ENCODE measurements at regions not wholly inside any gene's neighbourhood (a gene's known extent, or its start where the extent isn't known, plus 50 kb on each side); places are given as distances from the start of the nearest gene placed in this dataset.

GRCh38 chr7:114095885-114096284 is 177.1 kb upstream of the PPP1R3A start:
- Histone ChIP-seq H3K36me3 (ENCODE audit: control insufficient read depth in 1 of 2, insufficient read depth in 2 of 2, low read length in 2 of 2) (no peaks in the 10 kb centered on the region), H3K4me1 (ENCODE audit: control insufficient read depth in 1 of 2, insufficient read depth in 2 of 2, low read length in 2 of 2) (no peaks in the 10 kb centered on the region), H3K9ac (ENCODE audit: low read length) (no peak overlapping the region), H3K79me2 (ENCODE audit: insufficient read depth, low read length) (no peaks in the 10 kb centered on the region), H3K9me2 (ENCODE audit: insufficient read depth) (no peaks in the 10 kb centered on the region), H3K27me3 (ENCODE audit: insufficient read depth, low read length) (no peaks in the 10 kb centered on the region), H3K4me2 (ENCODE audit: low read length) (no peak overlapping the region), H3K9me3 (ENCODE audit: control insufficient read depth in 1 of 2, insufficient read depth in 1 of 2, low read depth in 1 of 2, low read length in 2 of 2) (no peaks in the 10 kb centered on the region), H3K4me3 (replicated peaks in 1 of 2; ENCODE audit: low read depth in 1 of 2, low read length in 2 of 2) (no peak overlapping the region), H3K27ac (ENCODE audit: low read depth, low read length) (no peak overlapping the region), H4K20me1 (ENCODE audit: insufficient read depth) (no peaks in the 10 kb centered on the region), H2AFZ (ENCODE audit: low read depth, low read length, poor library complexity, severe bottlenecking) (no peak overlapping the region)
- ChIA-PET CTCF (no interaction called here), POLR2A (no interaction called here), RAD21 (ENCODE audit: low non-redundant PET in 1 of 2, low total read pairs in 2 of 2, uncharacterized antibody in 2 of 2, unreplicated experiment in 2 of 2) (no interaction called here)
- no peak for TF ChIP-seq TCF7L2 (IDR thresholded peaks at IDR 0.05; ENCODE audit: borderline replicate concordance, extremely low read depth, insufficient read depth, insufficient read length)
- TF ChIP-seq SRF (IDR thresholded peaks at IDR 0.05; ENCODE audit: low read depth): no peak
- TF ChIP-seq POLR2AphosphoS5 (IDR thresholded peaks at IDR 0.05; ENCODE audit: low read depth, low read length): no peak
- TF ChIP-seq SP1 (IDR thresholded peaks at IDR 0.05; ENCODE audit: low read depth): no peak
- TF ChIP-seq SIN3A (IDR thresholded peaks at IDR 0.05; ENCODE audit: low read depth): no peak
- TF ChIP-seq ELF1 (IDR thresholded peaks at IDR 0.05; ENCODE audit: borderline replicate concordance, low read depth): no peak
- TF ChIP-seq REST (IDR thresholded peaks at IDR 0.05; ENCODE audit: low read depth): no peak
- no peak for TF ChIP-seq FOSL1 (IDR thresholded peaks at IDR 0.05; ENCODE audit: low read depth)
- no peak for TF ChIP-seq JUND (IDR thresholded peaks at IDR 0.05)
- no peak for TF ChIP-seq EGR1 (IDR thresholded peaks at IDR 0.05; ENCODE audit: low read depth)
- no peak for TF ChIP-seq MAX (IDR thresholded peaks at IDR 0.05)
- no peak for TF ChIP-seq EZH2phosphoT487 (IDR thresholded peaks at IDR 0.05; ENCODE audit: borderline replicate concordance)
- intact Hi-C loops (cut with micrococcal nuclease): no loop called here
- BruUV-seq (replicated peaks): no TSS peak
- DNase-seq (ENCODE audit: low read depth, low spot score) (no peak), ATAC-seq (no peak)

All from HCT116 (cell line).